Naive B cell (primary cell): ENCODE measurements at regions not wholly inside any gene's neighbourhood (a gene's known extent, or its start where the extent isn't known, plus 50 kb on each side); places are given as distances from the start of the nearest gene placed in this dataset.
"Not testable (repeated sequence)": the region's sequence is repeated elsewhere in the genome, so short reads cannot be mapped to it uniquely, and the experiment has no call there.

Experiments
- ATAC-seq, 2 donors: fragments of 150-1000 bp; cut with Tn5 transposase; 2 replicates each; pipeline ENCODE4 v1.10.0; 2021; ENCODE audit warnings: low read depth in 2 of 2, mild to moderate bottlenecking in 2 of 2, moderate library complexity in 2 of 2
- DNase-seq: peaks from one replicate; pipeline ENCODE4 v3.0.0; 2022
- H3K27ac Mint-ChIP-seq, 6 donors: one replicate each; pipeline ENCODE4 v1.8.0; 2020 to 2022; ENCODE audit warnings: mild to moderate bottlenecking in 6 of 6, mixed read lengths in 6 of 6, moderate library complexity in 5 of 6, inconsistent platforms in 2 of 6
- H3K27me3 Mint-ChIP-seq, 3 donors: one replicate each; pipeline ENCODE4 v1.8.0; 2021 to 2022; ENCODE audit warnings: mixed read lengths in 3 of 3, mild to moderate bottlenecking in 1 of 3
- H3K36me3 Mint-ChIP-seq, 2 donors: one replicate each; pipeline ENCODE4 v1.8.0; 2020 to 2022; ENCODE audit warnings: mixed read lengths in 2 of 2, inconsistent platforms in 1 of 2, mild to moderate bottlenecking in 1 of 2
- H3K4me1 Mint-ChIP-seq, 3 donors: one replicate each; pipeline ENCODE4 v1.8.0; 2020 to 2022; ENCODE audit warnings: mixed read lengths in 3 of 3, inconsistent platforms in 1 of 3, mild to moderate bottlenecking in 1 of 3, moderate library complexity in 1 of 3
- H3K4me3 Mint-ChIP-seq, 8 donors: one replicate each; pipeline ENCODE4 v1.8.0; 2020 to 2022; ENCODE audit warnings: mild to moderate bottlenecking in 8 of 8, mixed read lengths in 8 of 8, moderate library complexity in 8 of 8, inconsistent platforms in 2 of 8
- H3K9me3 Mint-ChIP-seq, 7 donors: one replicate each; pipeline ENCODE4 v1.8.0; 2020 to 2022; ENCODE audit warnings: mixed read lengths in 7 of 7, mild to moderate bottlenecking in 5 of 7, inconsistent platforms in 2 of 7, moderate library complexity in 1 of 7

DNA sequence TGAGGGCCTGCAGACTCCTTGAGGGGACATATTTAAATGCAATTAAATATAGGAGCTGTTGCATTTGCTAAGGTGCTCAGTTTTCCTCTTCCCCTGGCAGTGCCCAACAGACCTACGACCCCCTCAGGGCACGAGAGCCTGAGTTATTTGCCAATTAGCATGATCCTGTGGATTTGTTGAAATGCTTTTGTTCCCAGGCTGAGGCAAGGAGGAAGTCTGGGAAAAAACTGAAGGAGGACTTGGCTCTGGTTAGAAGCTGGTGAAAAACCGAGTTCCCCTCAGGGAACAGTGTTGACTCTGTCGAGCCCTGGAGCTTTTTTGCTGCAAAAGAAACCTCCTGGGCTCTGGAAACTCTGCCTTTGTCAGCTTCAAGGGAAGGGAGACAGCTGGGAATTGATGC, 103.6 kb upstream of the SHB start:
- Mint-ChIP-seq H3K36me3 (peaks cover 0 to 15% of the 10 kb centered on the region in 2 donors), H3K27ac (no peak overlapping the region), H3K9me3 (peaks cover 11 to 36% (median 28%) of the 10 kb centered on the region in 7 donors), H3K4me3 (no peak overlapping the region), H3K27me3 (peaks cover 8 to 14% (median 13%) of the 10 kb centered on the region in 3 donors), H3K4me1 (peaks cover 0 to 2% (median 0%) of the 10 kb centered on the region in 3 donors)
- DNase-seq, result no peak
- no peak for ATAC-seq

DNA sequence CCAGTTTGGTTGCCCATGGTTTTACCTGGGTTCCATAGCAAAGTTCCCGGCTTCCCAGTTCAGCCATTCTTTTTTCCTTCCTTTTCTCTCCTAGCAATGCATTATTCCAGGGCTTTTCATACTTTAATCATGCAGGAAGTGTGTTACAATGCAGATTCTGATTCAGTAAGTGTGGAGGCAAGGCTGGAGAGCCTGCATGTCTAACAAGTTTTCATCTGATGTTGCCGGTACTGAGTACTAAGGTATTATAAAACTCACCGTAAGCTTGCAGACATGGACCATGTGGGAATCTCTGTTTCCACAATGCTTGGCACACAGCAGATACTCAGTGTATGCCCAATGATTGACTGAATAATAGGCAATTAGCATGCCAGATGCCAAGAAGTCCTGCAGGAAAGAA, 102.9 kb upstream of the SHB start:
- peaks cover 8 to 12% (median 10%) of the 10 kb centered on the region in 3 donors for H3K27me3 Mint-ChIP-seq
- no peak overlapping the region for H3K4me3 Mint-ChIP-seq
- peaks cover 0 to 15% of the 10 kb centered on the region in 2 donors for H3K36me3 Mint-ChIP-seq
- no peak overlapping the region for H3K27ac Mint-ChIP-seq
- no peaks in the 10 kb centered on the region for H3K4me1 Mint-ChIP-seq
- peaks cover 11 to 36% (median 27%) of the 10 kb centered on the region in 7 donors for H3K9me3 Mint-ChIP-seq
- ATAC-seq, result no peak
- no peak for DNase-seq

DNA sequence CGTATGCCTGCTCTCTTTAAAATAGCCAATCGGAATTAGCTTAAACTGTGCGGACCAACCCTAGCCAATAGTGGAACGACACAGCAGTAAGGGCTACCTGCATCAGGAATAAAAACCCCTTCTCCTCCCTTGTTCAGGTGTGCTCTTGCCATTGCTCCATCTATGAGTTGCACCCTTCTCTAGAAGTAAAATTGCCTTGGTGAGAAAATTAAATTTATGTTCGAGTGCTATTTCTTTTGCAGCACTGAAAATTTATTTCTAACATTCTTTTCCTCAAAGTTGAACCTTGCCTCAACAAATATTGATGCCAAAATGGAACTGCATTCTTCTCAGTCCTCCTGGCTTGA, 102.5 kb upstream of the SHB start:
- Mint-ChIP-seq H3K27me3 (peaks cover 8 to 15% (median 13%) of the 10 kb centered on the region in 3 donors), H3K27ac (no peak overlapping the region), H3K4me3 (no peak overlapping the region)

DNA sequence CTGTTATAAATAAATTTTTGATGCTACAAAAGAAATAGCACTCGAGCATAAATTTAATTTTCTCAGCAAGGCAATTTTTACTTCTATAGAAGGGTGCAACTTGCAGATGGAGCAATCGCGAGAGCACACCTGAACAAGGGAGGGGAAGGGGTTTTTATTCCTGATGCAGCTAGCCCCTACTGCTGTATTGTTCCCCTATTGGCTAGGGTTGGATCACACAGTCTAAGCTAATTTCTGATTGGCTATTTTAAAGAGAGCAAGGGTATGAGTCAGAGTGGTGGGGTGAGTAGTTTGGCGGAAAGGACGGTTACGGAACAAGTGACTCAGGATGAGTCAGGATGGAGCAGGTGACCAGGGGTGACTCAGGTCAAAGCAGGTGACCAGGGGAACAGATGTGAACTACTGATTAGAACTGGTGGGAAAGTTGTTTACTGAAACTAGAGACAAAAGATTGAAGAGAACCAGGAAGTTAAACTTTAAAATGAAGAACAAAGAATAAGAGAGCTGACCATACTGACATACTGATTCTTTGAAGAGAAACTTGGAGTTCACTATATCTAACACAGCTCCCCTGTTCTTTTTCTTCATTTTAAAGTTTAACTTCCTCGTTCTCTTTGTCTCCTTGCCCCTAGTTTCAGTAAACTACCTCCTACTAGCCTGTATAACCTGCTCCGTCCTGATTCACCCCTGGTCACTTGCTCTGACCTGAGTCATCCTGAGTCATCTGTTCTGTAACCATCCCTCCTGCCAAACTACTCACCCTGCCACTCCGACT, 101.9 kb upstream of the SHB start:
- H3K9me3 Mint-ChIP-seq, result peaks cover 11 to 36% (median 27%) of the 10 kb centered on the region in 7 donors
- H3K4me1 Mint-ChIP-seq, ATAC-seq, H3K27ac Mint-ChIP-seq, DNase-seq, H3K4me3 Mint-ChIP-seq: not testable (repeated sequence)
- H3K27me3 Mint-ChIP-seq, result peaks cover 8 to 15% (median 13%) of the 10 kb centered on the region in 3 donors
- H3K36me3 Mint-ChIP-seq, result peaks cover 0 to 15% of the 10 kb centered on the region in 2 donors

More for the DNA sequence above, 102.5 kb upstream of the SHB start:
- H3K4me1 Mint-ChIP-seq, result no peaks in the 10 kb centered on the region
- H3K36me3 Mint-ChIP-seq, result peaks cover 0 to 15% of the 10 kb centered on the region in 2 donors
- ATAC-seq (no peak), DNase-seq (no peak)
- peaks cover 11 to 36% (median 27%) of the 10 kb centered on the region in 7 donors for H3K9me3 Mint-ChIP-seq

DNA sequence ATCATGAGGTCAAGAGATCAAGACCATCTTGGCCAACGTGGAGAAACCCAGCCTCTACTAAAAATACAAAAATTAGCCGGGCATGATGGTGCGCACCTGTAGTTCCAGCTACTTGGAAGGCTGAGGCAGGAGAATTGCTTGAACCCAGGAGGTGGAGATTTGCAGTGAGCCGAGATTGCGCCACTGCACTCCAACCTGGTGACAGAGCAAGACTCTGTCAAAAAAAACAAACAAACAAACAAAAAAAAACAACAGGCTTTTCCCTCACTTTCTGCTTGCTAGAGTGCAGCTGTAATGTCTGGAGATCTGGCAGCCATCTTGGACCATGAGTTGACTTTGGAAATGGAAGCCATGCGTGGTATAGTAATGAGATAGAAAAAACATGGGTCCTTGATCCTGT, 101.1 kb upstream of the SHB start:
- Mint-ChIP-seq H3K27me3 (peaks cover 5 to 15% (median 13%) of the 10 kb centered on the region in 3 donors), H3K36me3 (peaks cover 0 to 15% of the 10 kb centered on the region in 2 donors), H3K9me3 (peaks cover 11 to 36% (median 27%) of the 10 kb centered on the region in 7 donors)
- not testable (repeated sequence) for H3K27ac Mint-ChIP-seq, H3K4me3 Mint-ChIP-seq, DNase-seq, H3K4me1 Mint-ChIP-seq, ATAC-seq

DNA sequence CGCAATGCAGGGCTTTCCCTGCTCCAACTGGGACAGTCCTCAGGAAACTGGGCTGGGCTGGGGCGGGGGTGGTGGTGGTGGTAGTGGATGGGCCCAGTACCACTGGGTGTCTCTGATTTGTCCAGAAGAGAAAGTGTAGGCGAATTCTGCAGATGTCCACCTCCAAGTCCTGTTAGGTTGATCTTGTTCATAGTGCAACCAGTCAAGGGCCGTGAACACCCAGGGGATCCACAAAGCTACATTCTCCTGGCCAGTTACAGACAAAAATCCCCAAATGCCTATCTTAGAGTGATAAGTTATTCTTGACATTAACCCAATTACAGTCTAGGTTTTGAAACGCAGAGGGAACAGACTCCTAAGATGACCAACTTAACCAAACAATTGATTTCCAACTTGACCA, 97.5 kb upstream of the SHB start:
- Mint-ChIP-seq H3K27ac (no peak overlapping the region), H3K9me3 (peaks cover 8 to 30% (median 22%) of the 10 kb centered on the region in 7 donors), H3K4me3 (no peak overlapping the region), H3K36me3 (peaks cover 0 to 11% of the 10 kb centered on the region in 2 donors), H3K27me3 (peaks cover 9 to 21% (median 11%) of the 10 kb centered on the region in 3 donors), H3K4me1 (no peaks in the 10 kb centered on the region)
- no peak for DNase-seq
- no peak for ATAC-seq

DNA sequence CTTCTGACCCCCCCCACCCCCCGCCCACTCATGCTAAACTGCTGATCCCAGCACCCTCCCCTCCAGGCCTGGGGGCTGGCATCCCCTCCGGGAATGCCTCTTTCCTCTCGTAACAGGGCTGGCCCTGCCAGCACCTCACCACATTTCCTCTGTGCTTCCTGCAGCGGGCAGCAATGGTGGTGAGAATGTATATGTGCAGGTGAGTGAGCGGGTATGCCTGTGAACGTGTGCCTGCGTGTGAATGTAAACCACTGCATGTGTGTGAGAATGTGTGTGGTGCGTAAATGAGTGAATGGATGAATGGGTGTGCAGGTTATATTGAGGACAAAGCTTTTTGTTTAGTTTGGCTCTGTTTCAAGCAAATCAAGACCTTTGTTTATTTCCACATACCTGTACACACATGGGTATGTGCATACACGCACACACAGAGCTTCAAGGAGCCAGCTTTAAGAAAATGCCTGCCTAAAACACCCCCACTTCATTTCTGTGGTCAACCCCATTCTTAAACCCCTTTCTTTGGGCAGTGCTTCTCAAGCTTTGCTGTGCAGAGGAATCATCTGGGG, 95.7 kb upstream of the SHB start:
- DNase-seq, result no peak
- Mint-ChIP-seq H3K27me3 (peaks cover 9 to 21% (median 11%) of the 10 kb centered on the region in 3 donors), H3K4me1 (no peaks in the 10 kb centered on the region), H3K36me3 (no peaks in the 10 kb centered on the region), H3K9me3 (peaks cover 3 to 12% (median 5%) of the 10 kb centered on the region in 7 donors), H3K27ac (no peak overlapping the region), H3K4me3 (peak overlapping the region in 1 of 8 donors; percentile 69)
- no peak for ATAC-seq

DNA sequence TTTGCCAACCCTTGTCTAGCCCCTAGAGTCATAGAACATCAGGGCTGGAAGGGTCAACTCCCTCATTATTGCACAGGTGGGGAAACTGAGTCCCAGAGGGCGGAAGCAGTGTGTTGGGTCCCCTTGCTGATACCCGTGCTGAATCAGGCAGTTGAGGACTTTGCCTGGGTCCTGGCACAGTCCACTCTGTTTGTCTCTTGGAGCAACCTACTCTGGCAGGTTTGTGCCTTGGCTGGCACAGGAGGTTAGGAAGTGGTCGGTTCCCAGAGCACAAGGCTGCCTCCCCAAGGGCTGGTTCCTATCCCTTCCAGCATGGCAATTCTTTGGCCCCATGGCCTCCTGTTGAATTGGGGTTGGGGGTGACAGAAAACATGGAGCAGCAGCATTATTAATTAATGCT, 94.5 kb upstream of the SHB start:
- H3K27ac Mint-ChIP-seq, result no peak overlapping the region
- no peak for ATAC-seq
- H3K9me3 Mint-ChIP-seq, result peaks cover 0 to 2% (median 0%) of the 10 kb centered on the region in 7 donors
- peaks cover 6 to 21% (median 9%) of the 10 kb centered on the region in 3 donors for H3K27me3 Mint-ChIP-seq
- H3K36me3 Mint-ChIP-seq, result no peaks in the 10 kb centered on the region
- no peaks in the 10 kb centered on the region for H3K4me1 Mint-ChIP-seq
- no peak for DNase-seq
- no peak overlapping the region for H3K4me3 Mint-ChIP-seq

DNA sequence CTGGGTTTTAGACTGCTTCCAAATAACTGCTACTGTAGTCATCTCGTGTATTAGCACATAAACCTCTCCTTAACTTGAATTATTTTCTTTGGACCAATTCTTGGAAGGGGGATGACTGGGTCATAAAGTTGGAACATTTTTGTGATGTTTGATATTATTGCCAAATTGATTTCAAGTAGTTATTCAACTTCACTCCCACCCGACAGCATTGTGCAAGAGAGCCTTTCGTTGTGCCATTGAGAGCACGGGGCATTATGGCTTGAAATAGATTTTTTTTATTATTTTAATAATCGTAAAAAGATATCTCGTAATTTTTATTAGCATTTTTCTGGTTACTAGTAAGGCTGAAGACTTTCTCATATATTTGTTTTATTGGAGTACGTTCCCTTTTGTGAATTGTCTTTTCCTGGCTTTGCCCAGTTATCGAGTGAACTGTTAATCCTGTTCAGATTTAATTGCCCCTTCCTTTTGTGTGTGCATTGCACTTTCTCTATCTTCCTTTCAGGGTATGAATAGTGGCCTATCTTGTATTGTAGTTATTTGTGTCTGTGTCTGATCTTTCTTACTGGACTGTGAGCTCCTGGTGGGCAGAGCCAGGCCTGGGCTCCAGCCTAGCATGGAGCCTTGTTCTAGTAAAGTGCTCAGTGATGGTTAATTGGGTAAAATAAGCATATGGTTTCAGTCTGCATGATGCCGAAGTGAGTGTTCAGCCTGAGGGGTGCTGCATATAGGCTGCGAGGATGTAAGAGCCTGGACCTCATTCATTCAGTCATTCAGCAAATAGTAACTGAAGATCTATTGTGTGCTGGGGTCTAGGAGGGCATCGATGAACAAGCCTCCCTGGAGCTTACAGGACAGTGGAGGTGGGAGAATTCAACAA, 93.5 kb upstream of the SHB start:
- H3K36me3 Mint-ChIP-seq, result no peaks in the 10 kb centered on the region
- H3K4me1 Mint-ChIP-seq, result no peaks in the 10 kb centered on the region
- no peak overlapping the region for H3K27ac Mint-ChIP-seq
- no peaks in the 10 kb centered on the region for H3K9me3 Mint-ChIP-seq
- peaks cover 6 to 21% (median 9%) of the 10 kb centered on the region in 3 donors for H3K27me3 Mint-ChIP-seq
- no peak overlapping the region for H3K4me3 Mint-ChIP-seq
- ATAC-seq (no peak), DNase-seq (no peak)

DNA sequence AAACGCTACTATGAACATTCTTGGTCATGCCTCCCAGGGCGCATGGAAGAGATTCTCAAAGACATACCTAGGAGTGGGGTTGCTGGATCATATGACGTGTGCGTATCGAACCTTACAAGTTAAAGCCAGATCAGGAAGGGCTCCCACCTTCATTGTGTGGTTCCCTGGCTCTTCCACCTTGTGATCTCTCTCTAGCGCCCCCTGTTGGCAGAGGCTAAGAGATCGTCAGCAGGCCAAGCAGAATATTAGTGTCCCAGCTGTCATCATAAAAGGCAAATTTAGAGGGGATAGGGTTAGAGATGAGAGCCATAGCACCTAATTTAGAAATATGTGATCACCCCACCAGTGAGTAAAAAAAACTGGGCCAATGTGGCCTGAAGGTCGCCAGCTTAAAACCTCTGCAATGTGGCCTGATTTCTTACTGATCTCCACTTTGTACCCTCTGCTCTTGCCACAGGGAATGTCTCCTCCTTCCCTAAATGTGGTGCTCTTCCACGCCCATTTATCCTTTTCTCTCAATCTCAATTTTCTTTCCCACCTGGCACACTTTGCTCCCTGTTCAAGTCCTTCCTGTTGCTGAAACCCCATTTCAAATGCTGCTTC, 91.7 kb upstream of the SHB start:
- H3K4me3 Mint-ChIP-seq, result no peak overlapping the region
- peaks cover 0 to 21% (median 5%) of the 10 kb centered on the region in 3 donors for H3K27me3 Mint-ChIP-seq
- peak; percentile 11 for DNase-seq
- no peaks in the 10 kb centered on the region for H3K36me3 Mint-ChIP-seq
- no peak for ATAC-seq
- no peak overlapping the region for H3K27ac Mint-ChIP-seq
- no peaks in the 10 kb centered on the region for H3K9me3 Mint-ChIP-seq
- no peaks in the 10 kb centered on the region for H3K4me1 Mint-ChIP-seq

DNA sequence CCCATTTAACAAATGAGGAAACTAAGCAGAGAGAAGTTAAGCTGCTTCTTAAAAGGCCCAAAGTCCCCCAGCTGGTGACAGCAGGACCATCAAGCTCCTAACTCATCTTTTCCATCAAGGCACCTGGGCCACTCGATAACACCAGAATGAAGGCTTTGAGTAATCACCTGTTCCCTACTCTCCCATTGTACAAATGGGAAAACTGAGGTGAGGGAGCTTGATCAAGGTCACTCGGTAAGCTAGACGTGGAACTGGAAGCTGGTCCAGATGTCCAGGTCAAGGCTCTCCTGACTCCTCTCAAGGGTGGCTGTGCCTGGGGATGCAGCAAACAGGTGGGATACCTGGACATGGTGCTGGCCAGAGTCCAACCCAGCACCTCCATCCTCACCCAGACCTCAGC, 90.6 kb upstream of the SHB start:
- Mint-ChIP-seq H3K9me3 (no peaks in the 10 kb centered on the region), H3K36me3 (no peaks in the 10 kb centered on the region), H3K27me3 (peaks cover 0 to 17% (median 5%) of the 10 kb centered on the region in 3 donors), H3K27ac (no peak overlapping the region), H3K4me1 (no peaks in the 10 kb centered on the region), H3K4me3 (no peak overlapping the region)
- ATAC-seq, result no peak
- no peak for DNase-seq

DNA sequence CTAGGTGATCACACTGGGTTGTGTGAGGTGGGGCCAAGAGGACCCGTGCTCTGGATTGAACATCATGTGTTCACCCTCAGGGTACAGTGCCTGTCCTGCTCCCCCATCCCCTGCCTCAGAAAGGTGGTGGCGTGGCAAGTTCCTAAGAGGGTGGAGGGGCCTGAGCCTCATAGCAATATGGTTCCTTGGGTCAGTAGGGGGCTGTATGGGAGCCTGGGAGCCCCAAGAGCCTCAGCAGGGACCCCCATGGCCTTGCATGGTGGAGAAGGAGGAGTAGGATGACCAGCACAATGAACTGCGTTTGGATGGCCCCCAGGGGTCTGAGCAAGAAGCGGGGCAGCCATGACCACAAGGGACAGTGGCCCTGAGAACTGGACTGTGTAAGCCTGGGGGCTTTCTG, 89.6 kb upstream of the SHB start:
- DNase-seq (no peak), ATAC-seq (no peak)
- no peaks in the 10 kb centered on the region for H3K36me3 Mint-ChIP-seq
- no peaks in the 10 kb centered on the region for H3K9me3 Mint-ChIP-seq
- peaks cover 0 to 13% (median 5%) of the 10 kb centered on the region in 3 donors for H3K27me3 Mint-ChIP-seq
- no peak overlapping the region for H3K4me3 Mint-ChIP-seq
- H3K4me1 Mint-ChIP-seq, result no peaks in the 10 kb centered on the region
- H3K27ac Mint-ChIP-seq, result peak overlapping the region in 1 of 6 donors; percentile 12

DNA sequence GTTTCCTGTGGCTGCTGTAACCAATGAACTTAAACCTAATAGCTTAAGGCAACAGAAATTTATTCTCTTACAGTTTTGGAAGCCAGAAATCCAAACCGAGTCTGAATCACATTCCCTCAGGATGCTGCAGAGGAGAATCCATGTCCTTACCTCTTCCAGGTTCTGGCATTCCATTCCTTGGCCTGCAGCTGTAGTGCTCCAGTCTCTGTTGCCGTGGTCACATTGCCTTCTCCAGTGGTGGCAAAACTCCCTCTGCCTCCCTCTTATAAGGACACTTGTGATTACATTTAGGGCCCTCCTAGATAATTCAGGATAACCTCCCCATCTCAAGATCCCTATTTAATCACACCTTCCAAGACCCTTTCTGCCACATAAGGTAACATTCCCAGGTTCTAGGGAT, 88.7 kb upstream of the SHB start:
- no peak for ATAC-seq
- H3K36me3 Mint-ChIP-seq, result no peaks in the 10 kb centered on the region
- no peaks in the 10 kb centered on the region for H3K4me1 Mint-ChIP-seq
- no peaks in the 10 kb centered on the region for H3K9me3 Mint-ChIP-seq
- H3K4me3 Mint-ChIP-seq, result no peak overlapping the region
- no peak overlapping the region for H3K27ac Mint-ChIP-seq
- no peak for DNase-seq
- H3K27me3 Mint-ChIP-seq, result peaks cover 0 to 4% (median 2%) of the 10 kb centered on the region in 3 donors
